Psoas muscle (tissue), 7 donors: ENCODE measurements at regions not wholly inside any gene's neighbourhood (a gene's known extent, or its start where the extent isn't known, plus 50 kb on each side); places are given as distances from the start of the nearest gene placed in this dataset.

Experiments used
- ATAC-seq, 4 donors: fragments of 200-7000 bp; cut with Tn5 transposase; one replicate each; pipeline ENCODE4 v1.9.1; 2020; ENCODE audit warnings: moderate library complexity in 3 of 4, mild to moderate bottlenecking in 2 of 4
- DNase-seq, 2 donors: peaks; one replicate each; pipeline ENCODE4 v3.0.0-alpha.2; 2020
- H3K27ac ChIP-seq: fragments of 200-600 bp; one replicate; pipeline ENCODE4 v1.8.0; 2022
- H3K27me3 ChIP-seq, 3 donors: fragments of 200-600 bp in 1 of 3; one replicate each; pipeline versions ENCODE4 v1.6.1 to v1.8.0; 2013 to 2022; ENCODE audit warnings: low read length in 2 of 3, mild to moderate bottlenecking in 2 of 3, moderate library complexity in 1 of 3; ENCODE audit not compliant: insufficient read depth in 3 of 3
- H3K36me3 ChIP-seq, 2 donors: fragments of 200-600 bp in 1 of 2; one replicate each; pipeline versions ENCODE4 v1.6.1 to v1.8.0; 2013 to 2022; ENCODE audit warnings: low read depth in 1 of 2, mild to moderate bottlenecking in 1 of 2, moderate library complexity in 1 of 2; ENCODE audit not compliant: insufficient read depth in 1 of 2
- H3K4me1 ChIP-seq: fragments of 200-600 bp; one replicate; pipeline ENCODE4 v1.8.0; 2022
- H3K4me3 ChIP-seq: fragments of 200-600 bp; one replicate; pipeline ENCODE4 v1.8.0; 2022; ENCODE audit warnings: mild to moderate bottlenecking
- H3K9me3 ChIP-seq: fragments of 200-600 bp; one replicate; pipeline ENCODE4 v1.8.0; 2022
- WGBS, 3 donors: extraction: QIAGEN DNeasy Blood & Tissue Kit; methylation state at CpG; one replicate each; pipeline versions ENCODE4 v1.1.6 to v1.1.7; 2013; 5-methylcytosine and 5-hydroxymethylcytosine counted together
- intact Hi-C, 2 donors: fragments of 100-400 bp; cut with DNase I; formaldehyde crosslinking; loops; one replicate each; pipeline versions ENCODE4 v1.11.0 to v1.14.2; 2022
- TF ChIP-seq, protein P1 (sequence below): fragments of 200-600 bp; IDR thresholded peaks from one replicate; pipeline ENCODE4 v1.8.0; 2022; ENCODE audit warnings: antibody characterized with exemption
- donor health status: healthy with polysubstance abuse.
- donor health status: DM: no; HTN: no; CAD: no; lungs with moderate emphysema.
- donor health status: Bipolar disorder and iron deficiency.
- donor health status: healthy.
- donor health status: DM: yes; HTN: yes; CAD: no.
- donor health status: DM: no; HTN: no; CAD: no.
- donor health status: DM: yes; HTN: yes; CAD: no.

DNA sequence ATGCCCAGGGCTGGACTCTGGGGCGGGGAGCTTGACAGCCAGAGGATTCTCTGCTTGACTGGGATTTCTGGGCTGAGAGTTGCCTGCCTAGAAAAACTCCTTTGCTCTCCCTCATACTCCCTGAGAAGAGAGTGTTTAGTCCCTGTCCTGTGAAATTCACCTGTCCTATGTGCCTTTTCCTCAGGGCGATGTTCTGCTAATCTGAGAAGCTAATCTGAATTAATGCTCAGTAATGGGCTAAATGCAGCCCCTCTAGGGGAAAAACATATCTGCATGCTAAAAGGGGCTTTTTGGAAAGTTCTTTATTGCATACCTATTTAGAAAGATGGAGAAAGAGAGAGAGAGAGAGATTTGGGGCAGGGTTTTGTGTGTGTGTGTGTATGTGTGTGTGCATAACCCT lies 454.4 kb downstream of the GATA3 start:
- 79 to 82% (median 79%) methylated on average over 2 of the region's 2 CpGs for WGBS, 3 donors
- no peaks in the 10 kb centered on the region for H3K4me1 ChIP-seq
- H3K9me3 ChIP-seq: no peaks in the 10 kb centered on the region
- DNase-seq (no peak), ATAC-seq (no peak)
- no peak overlapping the region for H3K27ac ChIP-seq
- no peak overlapping the region for H3K4me3 ChIP-seq
- no peaks in the 10 kb centered on the region for H3K36me3 ChIP-seq
- TF ChIP-seq, protein P1, sequence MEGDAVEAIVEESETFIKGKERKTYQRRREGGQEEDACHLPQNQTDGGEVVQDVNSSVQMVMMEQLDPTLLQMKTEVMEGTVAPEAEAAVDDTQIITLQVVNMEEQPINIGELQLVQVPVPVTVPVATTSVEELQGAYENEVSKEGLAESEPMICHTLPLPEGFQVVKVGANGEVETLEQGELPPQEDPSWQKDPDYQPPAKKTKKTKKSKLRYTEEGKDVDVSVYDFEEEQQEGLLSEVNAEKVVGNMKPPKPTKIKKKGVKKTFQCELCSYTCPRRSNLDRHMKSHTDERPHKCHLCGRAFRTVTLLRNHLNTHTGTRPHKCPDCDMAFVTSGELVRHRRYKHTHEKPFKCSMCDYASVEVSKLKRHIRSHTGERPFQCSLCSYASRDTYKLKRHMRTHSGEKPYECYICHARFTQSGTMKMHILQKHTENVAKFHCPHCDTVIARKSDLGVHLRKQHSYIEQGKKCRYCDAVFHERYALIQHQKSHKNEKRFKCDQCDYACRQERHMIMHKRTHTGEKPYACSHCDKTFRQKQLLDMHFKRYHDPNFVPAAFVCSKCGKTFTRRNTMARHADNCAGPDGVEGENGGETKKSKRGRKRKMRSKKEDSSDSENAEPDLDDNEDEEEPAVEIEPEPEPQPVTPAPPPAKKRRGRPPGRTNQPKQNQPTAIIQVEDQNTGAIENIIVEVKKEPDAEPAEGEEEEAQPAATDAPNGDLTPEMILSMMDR: no peak
- intact Hi-C loops: no loop called here
- no peaks in the 10 kb centered on the region for H3K27me3 ChIP-seq

DNA sequence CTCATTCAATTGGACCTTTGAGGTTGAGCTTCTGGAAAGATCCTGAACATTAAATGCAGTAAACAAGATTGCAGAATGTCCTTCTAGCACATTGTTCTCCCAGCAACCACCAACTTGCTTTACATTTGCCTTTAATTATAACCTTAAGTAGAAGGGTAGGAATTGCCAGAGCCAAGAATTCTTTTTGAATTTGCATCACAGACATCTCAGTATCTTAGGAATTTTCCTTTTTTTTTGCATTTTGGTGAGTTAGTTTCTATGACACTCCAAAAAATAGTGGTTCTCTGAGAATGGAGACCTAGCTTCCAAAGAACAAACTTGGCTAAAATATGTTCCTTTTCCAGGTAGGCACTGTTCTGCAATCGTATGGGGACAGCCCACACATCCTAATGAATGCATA lies 456.0 kb downstream of the GATA3 start:
- H3K27me3 ChIP-seq: no peaks in the 10 kb centered on the region
- intact Hi-C loops: no loop called here
- DNase-seq (no peak), ATAC-seq (no peak)
- no peak overlapping the region for H3K4me3 ChIP-seq
- no peaks in the 10 kb centered on the region for H3K4me1 ChIP-seq
- WGBS, 3 donors: 59 to 65% (median 64%) methylated on average over 1 of the region's 1 CpG
- no peaks in the 10 kb centered on the region for H3K9me3 ChIP-seq
- H3K36me3 ChIP-seq: no peaks in the 10 kb centered on the region
- TF ChIP-seq, protein P1: no peak
- H3K27ac ChIP-seq: no peak overlapping the region

DNA sequence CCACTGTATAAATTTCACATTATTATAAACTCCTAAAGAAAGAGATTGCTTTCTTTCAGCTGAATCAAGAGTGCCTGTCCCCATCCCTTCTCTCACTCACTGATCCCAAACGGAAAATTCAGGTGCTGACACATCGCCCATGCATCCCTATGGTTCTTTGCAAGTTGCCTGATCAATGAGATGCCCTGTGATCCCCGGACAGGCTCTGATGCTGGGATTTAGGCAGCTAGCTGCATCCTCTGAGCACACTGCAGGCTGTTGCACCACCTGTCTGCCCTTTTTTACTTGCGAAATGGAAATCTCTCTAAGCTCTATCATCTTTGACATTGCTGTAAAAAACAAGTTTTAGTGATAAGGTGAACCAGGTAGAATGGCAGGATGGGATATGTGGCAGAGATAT lies 456.5 kb downstream of the GATA3 start:
- DNase-seq: no peak
- Histone ChIP-seq H3K9me3 (no peaks in the 10 kb centered on the region), H3K27me3 (no peaks in the 10 kb centered on the region), H3K36me3 (no peaks in the 10 kb centered on the region), H3K4me3 (no peak overlapping the region), H3K27ac (no peak overlapping the region), H3K4me1 (no peaks in the 10 kb centered on the region)
- TF ChIP-seq, protein P1: no peak
- WGBS, 3 donors: 49 to 58% (median 52%) methylated on average over 4 of the region's 4 CpGs
- intact Hi-C loops: no loop called here
- ATAC-seq: no peak

DNA sequence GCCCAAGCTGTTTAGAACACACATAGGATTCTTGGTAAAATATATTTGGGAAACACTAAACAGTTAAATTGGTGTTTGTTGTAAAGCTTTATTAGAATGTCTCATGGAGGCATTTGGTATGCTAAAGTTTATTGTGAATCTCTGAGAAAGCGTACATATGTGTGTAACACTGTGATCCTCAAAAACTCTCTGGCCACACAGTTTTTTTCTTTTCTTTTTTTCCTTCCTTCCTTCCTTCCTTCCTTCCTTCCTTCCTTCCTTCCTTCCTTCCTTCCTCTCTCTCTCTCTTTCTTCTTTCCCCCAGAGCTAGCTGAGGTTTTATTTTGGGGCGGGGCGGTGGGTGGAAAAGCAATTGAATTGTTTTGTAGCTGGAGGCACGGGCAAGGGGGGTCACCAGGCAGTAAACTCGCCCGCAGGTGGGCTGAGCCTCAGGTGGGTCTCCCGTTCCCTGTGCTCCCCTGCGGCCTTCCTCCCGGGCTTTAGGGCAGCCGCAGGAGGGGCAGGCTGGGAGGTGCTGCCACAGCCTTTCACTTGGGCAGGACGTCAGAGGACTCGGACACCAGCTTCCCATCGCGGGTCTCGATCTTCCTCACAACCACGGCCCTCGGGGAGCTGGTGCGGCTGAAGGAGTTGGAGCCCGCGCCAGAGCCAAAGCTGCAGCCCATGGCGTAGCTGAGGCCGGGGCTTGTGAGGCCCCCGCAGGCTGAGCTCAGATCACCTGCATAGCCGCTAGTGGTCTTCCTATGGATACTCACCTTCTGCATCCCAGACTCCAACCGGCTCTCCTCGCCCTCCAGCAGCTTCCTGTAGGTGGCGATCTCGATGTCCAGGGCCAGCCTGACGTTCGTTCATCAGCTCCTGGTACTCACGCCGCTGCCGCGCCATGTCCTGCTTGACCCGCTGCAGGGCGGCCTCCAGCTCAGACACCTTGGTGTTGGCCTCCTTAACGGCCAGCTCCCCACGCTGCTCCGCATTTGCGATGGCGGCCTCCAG lies 459.0 kb downstream of the GATA3 start:
- H3K27ac ChIP-seq: no peak overlapping the region
- no peaks in the 10 kb centered on the region for H3K36me3 ChIP-seq
- TF ChIP-seq, protein P1: no peak
- no peak overlapping the region for H3K4me3 ChIP-seq
- H3K27me3 ChIP-seq: no peaks in the 10 kb centered on the region
- ATAC-seq (no peak), DNase-seq (no peak)
- no peaks in the 10 kb centered on the region for H3K4me1 ChIP-seq
- 85 to 91% (median 86%) methylated on average over 41 of the region's 41 CpGs for WGBS, 3 donors
- intact Hi-C loops: no loop called here
- no peaks in the 10 kb centered on the region for H3K9me3 ChIP-seq
